ENCODE measurements at regions not wholly inside any gene's neighbourhood (a gene's known extent, or its start where the extent isn't known, plus 50 kb on each side); places are given as distances from the start of the nearest gene placed in this dataset.

- H3K27ac Mint-ChIP-seq (ENCODE audit: unreplicated experiment): no peak overlapping the region
- no peak for DNase-seq (ENCODE audit: low spot score)
- peaks cover 6% of the 10 kb centered on the region for H3K4me1 Mint-ChIP-seq (ENCODE audit: low read depth)
- TF ChIP-seq CTCF (IDR thresholded peaks at IDR 0.05): no peak
- H3K36me3 Mint-ChIP-seq (ENCODE audit: low read depth): no peaks in the 10 kb centered on the region
- no peak overlapping the region for H3K4me3 Mint-ChIP-seq (ENCODE audit: unreplicated experiment)
- H3K27me3 Mint-ChIP-seq (ENCODE audit: low read depth): peaks cover 33% of the 10 kb centered on the region
- no peaks in the 10 kb centered on the region for H3K9me3 Mint-ChIP-seq (ENCODE audit: low read depth)
These were observed 168.0 kb downstream of the SHOX2 start for GRCh38 chr3:157938154-157938779.

- no peak for TF ChIP-seq CTCF (IDR thresholded peaks at IDR 0.05)
These were observed 174.7 kb downstream of the SHOX2 start for GRCh38 chr3:157931517-157931916.

GRCh38 chr3:157930000-157930780 is 176.0 kb downstream of the SHOX2 start:
- Mint-ChIP-seq H3K27me3 (ENCODE audit: low read depth) (peaks cover 8% of the 10 kb centered on the region), H3K36me3 (ENCODE audit: low read depth) (no peaks in the 10 kb centered on the region), H3K27ac (ENCODE audit: unreplicated experiment) (no peak overlapping the region)

More at GRCh38 chr3:157931517-157931916, 174.7 kb downstream of the SHOX2 start:
- Mint-ChIP-seq H3K9me3 (ENCODE audit: low read depth) (no peaks in the 10 kb centered on the region), H3K27ac (ENCODE audit: unreplicated experiment) (no peak overlapping the region), H3K4me3 (ENCODE audit: unreplicated experiment) (no peak overlapping the region), H3K36me3 (ENCODE audit: low read depth) (no peaks in the 10 kb centered on the region), H3K27me3 (ENCODE audit: low read depth) (peaks cover 11% of the 10 kb centered on the region), H3K4me1 (ENCODE audit: low read depth) (no peaks in the 10 kb centered on the region)
- DNase-seq (ENCODE audit: low spot score): no peak

GRCh38 chr3:157926822-157927221 is 179.4 kb downstream of the SHOX2 start:
- Mint-ChIP-seq H3K4me1 (ENCODE audit: low read depth) (no peaks in the 10 kb centered on the region), H3K4me3 (ENCODE audit: unreplicated experiment) (no peak overlapping the region), H3K27me3 (ENCODE audit: low read depth) (peaks cover 17% of the 10 kb centered on the region), H3K27ac (ENCODE audit: unreplicated experiment) (no peak overlapping the region), H3K36me3 (ENCODE audit: low read depth) (no peaks in the 10 kb centered on the region), H3K9me3 (ENCODE audit: low read depth) (peaks cover 5% of the 10 kb centered on the region)
- TF ChIP-seq CTCF (IDR thresholded peaks at IDR 0.05): no peak
- DNase-seq (ENCODE audit: low spot score): no peak

More at GRCh38 chr3:157930000-157930780, 176.0 kb downstream of the SHOX2 start:
- DNase-seq (ENCODE audit: low spot score): no peak
- H3K4me3 Mint-ChIP-seq (ENCODE audit: unreplicated experiment): no peak overlapping the region
- H3K4me1 Mint-ChIP-seq (ENCODE audit: low read depth): no peaks in the 10 kb centered on the region
- no peak for TF ChIP-seq CTCF (IDR thresholded peaks at IDR 0.05)
- H3K9me3 Mint-ChIP-seq (ENCODE audit: low read depth): peaks cover 5% of the 10 kb centered on the region

GRCh38 chr3:157922614-157923013 is 183.6 kb downstream of the SHOX2 start:
- H3K4me1 Mint-ChIP-seq (ENCODE audit: low read depth): no peaks in the 10 kb centered on the region
- peaks cover 5% of the 10 kb centered on the region for H3K9me3 Mint-ChIP-seq (ENCODE audit: low read depth)
- no peak for DNase-seq (ENCODE audit: low spot score)
- peaks cover 28% of the 10 kb centered on the region for H3K27me3 Mint-ChIP-seq (ENCODE audit: low read depth)
- no peak for TF ChIP-seq CTCF (IDR thresholded peaks at IDR 0.05)
- H3K4me3 Mint-ChIP-seq (ENCODE audit: unreplicated experiment): no peak overlapping the region
- H3K27ac Mint-ChIP-seq (ENCODE audit: unreplicated experiment): no peak overlapping the region
- no peaks in the 10 kb centered on the region for H3K36me3 Mint-ChIP-seq (ENCODE audit: low read depth)
